GM19395 (cell line): ENCODE measurements at regions not wholly inside any gene's neighbourhood (a gene's known extent, or its start where the extent isn't known, plus 50 kb on each side); places are given as distances from the start of the nearest gene placed in this dataset.

Experiments used
- ATAC-seq: cut with Tn5 transposase; IDR thresholded peaks from one replicate; pipeline ENCODE4 v1.9.1; 2021; ENCODE audit warnings: mild to moderate bottlenecking, moderate library complexity; ENCODE audit not compliant: unreplicated experiment

GRCh38 chr4:53697016-53697685 lies 105.9 kb upstream of the LNX1 start:
- no peak for ATAC-seq

DNA sequence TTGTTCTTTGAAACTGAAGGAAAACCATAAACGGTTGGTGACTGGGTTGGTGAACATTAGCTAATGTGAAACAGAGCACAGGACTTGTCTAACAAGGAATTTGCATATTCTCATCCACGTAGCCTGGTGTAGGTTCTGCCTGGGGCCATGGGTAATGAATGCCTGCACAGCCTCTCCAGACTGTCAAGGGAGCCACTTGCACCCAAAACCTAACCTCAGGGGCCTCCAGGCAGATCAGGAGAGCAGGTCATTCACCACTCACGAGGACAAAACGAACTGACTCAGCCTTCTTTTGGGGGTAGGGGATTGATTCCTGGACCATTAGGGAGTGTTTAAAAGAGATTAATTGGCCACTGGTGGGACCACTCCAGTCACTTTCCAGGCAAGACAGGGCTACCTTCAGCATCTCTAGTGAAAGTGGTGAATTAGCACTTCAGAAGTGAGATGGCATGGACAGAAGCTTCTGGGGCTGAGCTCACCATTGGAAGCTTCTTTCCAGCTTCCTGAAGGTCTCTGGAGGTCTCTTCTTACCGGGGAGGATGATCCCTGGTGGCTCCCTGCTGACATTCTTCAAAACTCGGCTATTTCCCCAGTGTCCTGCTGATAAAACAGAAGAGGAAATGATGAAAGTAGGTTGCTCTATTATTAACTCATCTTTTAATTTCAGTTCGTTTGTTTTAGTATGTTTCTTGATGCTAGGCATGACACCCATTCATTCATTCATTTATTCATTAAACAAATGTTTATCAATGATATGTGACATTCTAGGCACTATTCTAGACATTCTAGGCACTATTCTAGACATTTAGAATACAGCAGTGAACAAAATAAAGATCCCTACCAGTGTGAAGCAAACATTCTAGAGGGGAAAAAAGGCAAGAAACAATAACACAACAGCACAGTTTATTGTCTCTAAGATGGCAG lies 104.5 kb upstream of the LNX1 start:
- peak; percentile 88 for ATAC-seq

- no peak for ATAC-seq
Observed at GRCh38 chr4:53694666-53695065, 103.4 kb upstream of the LNX1 start.

DNA sequence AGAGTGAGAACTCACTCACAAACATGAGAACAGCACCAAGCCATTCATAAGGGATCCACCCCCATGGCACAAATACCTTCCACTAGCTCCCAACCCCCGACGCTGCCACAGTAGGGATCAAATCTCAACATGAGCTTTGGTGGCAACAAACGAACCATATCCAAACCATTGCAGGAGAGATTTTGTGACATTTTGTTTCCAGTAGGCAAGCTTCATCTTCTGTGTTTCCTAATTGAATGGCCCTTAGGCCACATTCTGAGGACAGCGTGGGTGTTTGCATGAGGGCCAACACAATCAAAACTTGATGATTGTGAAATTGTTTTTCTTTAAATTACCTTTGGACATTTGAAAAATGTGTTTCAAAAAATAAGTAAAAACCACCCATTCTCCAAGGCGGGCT lies 102.6 kb upstream of the LNX1 start:
- ATAC-seq, result no peak

- ATAC-seq, result no peak
Observed at GRCh38 chr4:53693408-53693807, 102.1 kb upstream of the LNX1 start.

- peak; percentile 93 for ATAC-seq
Observed at GRCh38 chr4:53688186-53688790, 97.0 kb upstream of the LNX1 start.

DNA sequence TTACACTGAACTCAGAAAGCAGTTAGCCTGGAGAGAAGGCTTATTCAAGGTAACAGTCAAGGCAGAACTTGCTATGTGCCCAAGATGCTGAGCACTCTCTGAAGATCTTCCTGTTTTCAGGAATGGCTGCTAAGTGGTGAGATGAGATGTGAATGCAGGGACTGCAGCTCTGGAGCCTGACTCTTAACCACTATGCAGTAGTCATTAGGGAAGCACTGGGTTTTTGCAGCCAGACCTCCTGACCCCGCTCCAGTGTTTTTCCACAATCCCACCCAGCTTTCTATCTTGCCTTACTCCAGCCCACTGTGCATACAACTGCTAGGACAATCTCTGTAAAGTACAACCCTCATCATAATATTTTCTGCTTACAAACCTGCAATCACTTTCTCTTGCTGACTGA lies 95.2 kb upstream of the LNX1 start:
- no peak for ATAC-seq

DNA sequence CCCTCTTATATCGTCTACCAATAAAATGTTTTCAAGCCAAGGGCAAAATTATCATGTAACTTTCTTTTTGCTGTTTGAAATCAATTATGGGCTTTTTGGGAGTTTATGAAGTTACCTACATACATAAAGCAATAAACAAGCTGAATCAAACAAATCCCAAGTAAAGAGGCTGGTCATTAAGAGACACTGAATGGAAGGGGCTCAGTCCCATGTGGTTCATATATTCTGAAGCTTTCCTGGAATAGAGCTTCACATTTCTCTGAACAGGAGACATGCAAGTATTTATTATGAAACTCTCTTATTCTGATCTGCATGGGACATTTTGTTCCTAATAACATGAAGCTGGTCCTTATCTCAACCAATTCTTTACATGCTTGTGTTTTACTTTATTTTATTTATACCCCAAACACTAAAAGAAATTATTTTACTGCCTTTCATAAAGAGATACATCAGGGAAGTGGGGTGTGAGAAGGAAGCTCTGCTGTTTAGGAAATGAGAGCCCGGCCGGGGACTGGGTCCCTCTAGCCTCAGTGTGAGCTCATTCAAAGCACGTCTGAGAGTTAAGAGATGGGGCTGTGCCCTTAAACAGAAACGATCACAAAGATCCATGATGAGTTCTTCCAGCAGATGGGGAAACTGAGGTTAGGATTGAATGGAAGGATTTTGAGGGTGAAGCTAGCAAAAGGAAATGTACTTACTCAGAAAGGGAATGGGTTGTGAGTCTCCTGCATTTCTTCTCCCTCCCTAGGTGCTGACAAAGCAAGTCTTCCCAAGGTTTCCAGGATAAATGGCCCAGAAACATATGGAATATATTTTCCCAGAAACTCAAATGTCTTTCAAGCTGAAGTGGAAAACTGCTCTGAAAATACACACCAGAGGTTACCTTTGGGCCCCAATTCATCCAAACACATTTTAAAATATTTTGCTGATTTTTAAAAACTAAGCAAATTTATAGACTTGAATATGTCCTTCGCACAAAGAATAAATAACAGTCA lies 93.1 kb upstream of the LNX1 start:
- no peak for ATAC-seq

DNA sequence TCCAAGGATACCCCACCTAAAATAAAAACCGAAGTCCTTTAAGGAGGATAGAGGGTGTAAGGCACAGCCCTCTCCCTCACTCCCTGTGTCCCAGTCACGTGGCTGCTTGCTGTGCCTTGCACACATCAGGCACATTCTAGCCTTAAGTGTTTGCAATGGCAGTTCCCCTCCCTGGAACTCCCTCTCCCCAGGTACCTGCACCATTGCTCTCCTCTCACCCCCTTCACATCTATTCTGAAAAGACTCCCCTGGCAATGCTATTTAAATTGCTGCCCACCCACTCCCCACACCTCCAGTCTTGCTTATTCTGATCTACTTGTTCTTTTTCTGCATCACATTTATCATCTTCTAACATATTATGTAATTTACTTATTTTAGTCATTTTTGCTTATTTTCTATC lies 91.6 kb upstream of the LNX1 start:
- ATAC-seq, result no peak

- no peak for ATAC-seq
Observed at GRCh38 chr4:53682196-53682595, 90.9 kb upstream of the LNX1 start.

DNA sequence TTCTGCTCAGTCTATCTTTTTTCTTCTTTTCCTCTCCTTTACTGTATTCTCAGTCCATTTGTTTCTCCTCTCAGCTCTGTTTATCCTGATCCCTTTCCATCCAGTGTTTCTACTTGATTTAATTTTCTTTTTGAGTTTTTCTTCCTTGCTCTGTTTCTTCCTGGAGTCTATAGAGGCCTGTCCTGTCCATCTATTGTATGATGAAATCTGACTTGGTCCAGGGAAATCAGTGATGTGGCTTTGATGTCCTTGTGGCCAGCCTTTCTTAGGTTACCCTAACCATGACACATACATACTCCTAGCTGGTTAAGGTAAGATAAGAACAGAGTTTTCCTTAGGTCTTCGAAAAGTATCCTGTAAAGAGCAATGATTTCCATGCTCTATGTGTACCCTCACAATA lies 89.3 kb upstream of the LNX1 start:
- no peak for ATAC-seq

DNA sequence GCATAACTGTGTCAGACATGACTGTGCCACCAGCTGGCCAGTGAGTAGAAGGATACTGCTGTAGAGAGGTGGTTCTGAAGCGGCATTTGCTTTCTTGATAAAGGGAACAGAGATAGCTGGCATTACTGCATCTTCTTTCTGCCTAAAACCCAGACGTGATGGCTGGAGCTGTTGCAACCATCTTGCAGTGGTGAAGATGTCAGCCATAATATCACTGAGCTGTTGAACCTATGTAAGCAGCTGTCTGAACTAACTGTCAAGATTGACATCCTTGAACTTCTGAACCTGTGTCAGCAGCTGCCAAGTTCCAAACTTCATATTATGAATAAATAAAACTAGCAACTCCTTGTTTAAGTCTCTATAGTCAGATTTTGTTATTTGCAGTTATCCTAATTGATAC lies 88.9 kb upstream of the LNX1 start:
- no peak for ATAC-seq

DNA sequence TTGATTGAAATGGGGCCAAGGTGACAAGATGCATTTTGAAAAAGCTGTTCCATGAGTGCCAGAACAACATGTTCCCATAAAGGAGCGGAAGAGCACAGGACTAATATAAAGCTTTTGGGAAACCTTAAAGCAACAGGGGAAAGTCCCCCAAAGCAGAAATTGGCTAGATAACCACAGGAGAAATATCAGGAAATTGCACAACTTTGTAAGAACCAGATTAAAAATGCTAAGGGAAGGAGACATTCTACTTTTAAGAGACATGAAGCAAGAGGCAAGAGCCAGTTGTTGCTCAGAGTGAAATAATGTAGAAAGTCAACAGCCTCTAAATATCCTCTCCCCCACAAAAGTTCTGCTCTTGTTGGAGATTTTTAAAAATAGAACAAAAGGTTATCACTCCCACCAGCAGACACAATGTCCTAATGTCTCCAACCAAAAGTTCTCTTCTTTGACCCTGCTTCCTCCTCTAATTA lies 85.2 kb upstream of the LNX1 start:
- no peak for ATAC-seq

DNA sequence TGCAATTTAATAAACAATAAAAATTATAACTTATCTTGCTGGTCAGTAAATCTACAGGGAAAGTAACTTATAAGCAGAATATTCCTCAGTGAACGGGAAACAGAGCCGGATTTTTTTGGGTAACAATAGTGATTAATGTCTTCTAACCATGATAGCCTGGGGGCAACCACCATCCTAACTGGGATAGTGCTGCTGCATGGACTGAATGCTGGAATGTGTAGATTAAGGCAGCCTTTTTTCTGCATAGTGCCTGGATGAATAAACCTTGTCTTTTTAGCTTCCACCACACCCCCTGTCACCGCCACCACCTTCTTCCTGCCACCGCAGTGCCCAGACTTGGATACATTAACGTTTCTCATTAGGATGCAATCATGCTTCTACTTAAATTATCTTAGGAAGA lies 83.6 kb upstream of the LNX1 start:
- ATAC-seq, result no peak

GRCh38 chr4:53672873-53673272 lies 81.6 kb upstream of the LNX1 start:
- ATAC-seq, result no peak

- ATAC-seq, result no peak
Observed at GRCh38 chr4:53671757-53672156, 80.5 kb upstream of the LNX1 start.

DNA sequence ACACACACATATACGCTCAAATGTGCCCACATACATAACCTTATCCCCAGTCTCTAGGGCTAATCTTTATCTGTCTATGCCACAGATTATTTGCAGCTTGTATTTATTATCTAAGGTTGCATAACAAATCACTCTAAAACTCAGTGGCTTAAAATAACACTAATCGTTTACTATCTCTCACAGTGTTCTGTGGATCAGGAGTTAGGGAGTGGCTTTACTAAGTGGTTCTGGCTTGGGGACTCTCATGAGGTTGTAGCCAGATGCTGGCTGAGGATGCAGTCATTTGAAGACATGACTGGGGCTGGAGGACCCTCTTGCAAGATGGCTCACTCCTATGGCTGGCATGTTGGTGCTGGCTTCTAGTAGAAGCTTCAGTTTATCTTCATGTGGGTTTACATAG lies 68.5 kb upstream of the LNX1 start:
- ATAC-seq, result no peak

GRCh38 chr4:53659112-53659511 lies 67.8 kb upstream of the LNX1 start:
- ATAC-seq, result no peak

DNA sequence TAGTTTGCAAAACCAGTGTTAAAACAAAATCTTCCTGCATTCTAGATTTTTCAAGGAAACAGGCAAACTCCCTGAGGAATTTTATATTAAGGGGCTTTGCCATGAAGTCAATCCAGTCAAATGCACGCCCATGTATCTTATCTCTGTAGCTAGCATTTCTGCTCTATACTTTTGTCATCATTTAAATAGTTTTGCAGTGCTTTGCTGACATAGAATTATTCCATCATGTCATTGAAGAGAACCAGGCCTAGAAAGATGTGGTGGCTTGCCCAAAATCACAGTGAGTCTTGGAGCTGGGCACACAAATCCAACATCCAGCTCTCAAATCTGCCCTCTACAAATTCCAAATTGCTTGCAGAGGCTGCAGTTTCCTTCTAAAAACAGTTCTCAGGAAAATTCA lies 66.7 kb upstream of the LNX1 start:
- ATAC-seq, result no peak

- no peak for ATAC-seq
Observed at GRCh38 chr4:53656421-53656981, 65.2 kb upstream of the LNX1 start.
